ENCODE measurements at regions not wholly inside any gene's neighbourhood (a gene's known extent, or its start where the extent isn't known, plus 50 kb on each side); places are given as distances from the start of the nearest gene placed in this dataset.
A peak's percentile ranks its signal among the peaks of the same experiment; 100 is the strongest.
"Not testable (repeated sequence)": the region's sequence is repeated elsewhere in the genome, so short reads cannot be mapped to it uniquely, and the experiment has no call there.

- no peak overlapping the region for H3K27ac ChIP-seq (ENCODE audit: low read depth, low read length)
- whole genome bisulfite sequencing (ENCODE audit: insufficient coverage): no CpG with 5 or more reads among the region's 2 CpGs
Measured at GRCh38 chr16:8087146-8087545, 503.2 kb downstream of the TMEM114 start.

DNA sequence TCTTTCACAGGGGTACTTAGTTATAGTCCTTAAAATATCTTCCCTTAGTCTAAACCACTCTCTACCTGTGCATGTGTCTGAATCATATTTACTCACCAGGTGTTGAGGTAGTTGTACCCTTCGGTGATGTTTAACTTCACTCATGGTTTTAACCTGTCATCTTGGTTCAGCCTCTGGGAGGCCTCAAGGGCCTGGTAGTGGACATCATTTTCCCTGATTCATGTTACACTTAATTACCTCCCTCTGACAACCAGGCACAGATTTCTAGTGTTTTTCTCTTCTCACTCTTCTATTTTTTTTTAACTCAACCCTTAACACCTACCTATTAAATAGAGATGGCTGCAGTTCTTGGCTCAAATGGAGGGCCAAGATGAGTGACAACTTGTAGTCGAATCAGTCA is 505.4 kb downstream of the TMEM114 start:
- DNase-seq (ENCODE audit: low read depth in 4 of 6, low spot score in 6 of 6): no peak

More at GRCh38 chr16:8087146-8087545, 503.2 kb downstream of the TMEM114 start:
- DNase-seq (ENCODE audit: low read depth in 4 of 6, low spot score in 6 of 6): no peak
- Histone ChIP-seq H3K4me3 (ENCODE audit: low read depth, low read length) (no peak overlapping the region), H3K4me1 (ENCODE audit: control insufficient read depth, insufficient read depth, low read length) (no peaks in the 10 kb centered on the region), H3K27me3 (ENCODE audit: control insufficient read depth, insufficient read depth, low read length) (no peaks in the 10 kb centered on the region), H3K36me3 (ENCODE audit: control insufficient read depth, insufficient read depth, low read length) (no peaks in the 10 kb centered on the region), H3K9me3 (ENCODE audit: control insufficient read depth, insufficient read depth, low read length) (no peaks in the 10 kb centered on the region)

DNA sequence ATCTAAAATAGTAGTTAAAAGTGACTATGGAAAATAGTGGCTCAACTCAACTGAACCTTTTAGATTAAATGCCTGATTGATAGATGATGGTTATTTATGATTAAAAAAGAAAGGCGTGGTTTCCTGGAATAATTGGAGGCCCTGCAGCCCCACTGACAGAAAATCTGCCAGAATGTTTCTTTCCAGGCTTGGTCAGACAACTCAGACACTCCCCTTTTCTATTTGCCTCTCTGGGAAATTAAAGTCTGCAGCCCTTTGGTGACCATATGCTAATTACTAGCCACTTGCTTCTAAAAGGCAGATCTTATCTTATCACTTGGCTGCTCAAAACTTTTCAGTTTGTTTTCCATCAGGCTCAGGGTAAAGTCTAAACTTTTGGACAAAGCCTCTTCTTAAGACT is 506.0 kb downstream of the TMEM114 start:
- no CpG with 5 or more reads among the region's 1 CpG for WGBS (ENCODE audit: insufficient coverage)
- no peaks in the 10 kb centered on the region for H3K9me3 ChIP-seq (ENCODE audit: control insufficient read depth, insufficient read depth, low read length)
- no peaks in the 10 kb centered on the region for H3K4me1 ChIP-seq (ENCODE audit: control insufficient read depth, insufficient read depth, low read length)
- no peaks in the 10 kb centered on the region for H3K27me3 ChIP-seq (ENCODE audit: control insufficient read depth, insufficient read depth, low read length)
- no peak overlapping the region for H3K27ac ChIP-seq (ENCODE audit: low read depth, low read length)
- DNase-seq (ENCODE audit: low read depth in 4 of 6, low spot score in 6 of 6): no peak
- no peak overlapping the region for H3K4me3 ChIP-seq (ENCODE audit: low read depth, low read length)
- H3K36me3 ChIP-seq (ENCODE audit: control insufficient read depth, insufficient read depth, low read length): no peaks in the 10 kb centered on the region

More for the DNA sequence above, 505.4 kb downstream of the TMEM114 start:
- Histone ChIP-seq H3K27ac (ENCODE audit: low read depth, low read length) (no peak overlapping the region), H3K4me3 (ENCODE audit: low read depth, low read length) (no peak overlapping the region), H3K36me3 (ENCODE audit: control insufficient read depth, insufficient read depth, low read length) (no peaks in the 10 kb centered on the region), H3K9me3 (ENCODE audit: control insufficient read depth, insufficient read depth, low read length) (no peaks in the 10 kb centered on the region), H3K27me3 (ENCODE audit: control insufficient read depth, insufficient read depth, low read length) (no peaks in the 10 kb centered on the region), H3K4me1 (ENCODE audit: control insufficient read depth, insufficient read depth, low read length) (no peaks in the 10 kb centered on the region)
- no CpG with 5 or more reads among the region's 2 CpGs for WGBS (ENCODE audit: insufficient coverage)

- H3K27me3 ChIP-seq (ENCODE audit: control insufficient read depth, insufficient read depth, low read length): no peaks in the 10 kb centered on the region
- H3K4me1 ChIP-seq (ENCODE audit: control insufficient read depth, insufficient read depth, low read length): no peaks in the 10 kb centered on the region
- H3K4me3 ChIP-seq (ENCODE audit: low read depth, low read length): no peak overlapping the region
- no CpG with 5 or more reads among the region's 4 CpGs for WGBS (ENCODE audit: insufficient coverage)
- DNase-seq (ENCODE audit: low read depth in 4 of 6, low spot score in 6 of 6): peak in 1 of 6 donors; percentile 29
- H3K9me3 ChIP-seq (ENCODE audit: control insufficient read depth, insufficient read depth, low read length): no peaks in the 10 kb centered on the region
- H3K36me3 ChIP-seq (ENCODE audit: control insufficient read depth, insufficient read depth, low read length): no peaks in the 10 kb centered on the region
- H3K27ac ChIP-seq (ENCODE audit: low read depth, low read length): no peak overlapping the region
Measured at GRCh38 chr16:8083560-8083959, 506.8 kb downstream of the TMEM114 start.

DNA sequence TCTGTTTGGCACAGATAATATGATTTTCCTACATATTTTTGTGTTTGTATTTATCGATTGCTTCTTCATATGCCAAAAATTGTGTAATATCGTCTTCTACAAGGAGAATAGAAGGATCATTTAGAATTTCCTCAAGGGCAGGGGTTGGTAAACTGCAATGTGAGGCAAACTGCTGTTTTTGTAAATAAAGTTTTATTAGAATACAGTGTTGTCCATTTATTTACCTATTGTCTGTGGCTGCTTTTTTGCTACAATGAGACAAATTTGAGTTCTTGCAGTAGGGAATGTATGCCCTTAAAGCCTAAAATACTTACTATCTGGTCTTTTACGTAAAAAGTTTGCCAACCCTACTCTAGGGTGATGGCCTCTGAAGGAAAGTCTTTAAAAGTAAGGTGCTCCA is 509.5 kb downstream of the TMEM114 start:
- Histone ChIP-seq H3K4me1 (ENCODE audit: control insufficient read depth, insufficient read depth, low read length) (no peaks in the 10 kb centered on the region), H3K36me3 (ENCODE audit: control insufficient read depth, insufficient read depth, low read length) (no peaks in the 10 kb centered on the region), H3K27me3 (ENCODE audit: control insufficient read depth, insufficient read depth, low read length) (no peaks in the 10 kb centered on the region), H3K9me3 (ENCODE audit: control insufficient read depth, insufficient read depth, low read length) (no peaks in the 10 kb centered on the region), H3K4me3 (ENCODE audit: low read depth, low read length) (no peak overlapping the region), H3K27ac (ENCODE audit: low read depth, low read length) (no peak overlapping the region)
- WGBS (ENCODE audit: insufficient coverage): no CpG with 5 or more reads among the region's 3 CpGs
- no peak for DNase-seq (ENCODE audit: low read depth in 4 of 6, low spot score in 6 of 6)

DNA sequence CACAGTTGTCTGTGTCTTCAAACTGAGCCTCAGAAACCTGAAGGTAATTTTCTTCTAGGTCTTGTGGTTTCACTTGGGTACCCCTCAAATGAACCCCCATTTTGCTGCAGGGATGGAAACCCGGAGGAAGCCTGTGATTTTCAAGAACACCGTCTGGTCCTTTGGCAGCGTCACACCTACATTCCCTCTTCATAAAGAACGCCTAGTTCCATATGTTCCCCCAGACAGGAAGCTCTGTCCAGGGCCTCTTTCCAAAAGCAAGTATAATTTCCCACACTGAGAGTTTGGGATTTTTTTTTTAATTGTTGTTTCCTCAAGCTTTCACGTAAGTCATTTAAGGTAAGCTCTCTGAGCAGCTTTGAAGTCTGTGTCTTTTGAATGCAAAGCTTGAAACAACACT is 515.0 kb downstream of the TMEM114 start:
- WGBS (ENCODE audit: insufficient coverage): 100% methylated on average over 3 of the region's 5 CpGs
- peak in 1 of 6 donors; percentile 78 for DNase-seq (ENCODE audit: low read depth in 4 of 6, low spot score in 6 of 6)
- no peak overlapping the region for H3K27ac ChIP-seq (ENCODE audit: low read depth, low read length)
- no peaks in the 10 kb centered on the region for H3K4me1 ChIP-seq (ENCODE audit: control insufficient read depth, insufficient read depth, low read length)
- H3K36me3 ChIP-seq (ENCODE audit: control insufficient read depth, insufficient read depth, low read length): no peaks in the 10 kb centered on the region
- no peak overlapping the region for H3K4me3 ChIP-seq (ENCODE audit: low read depth, low read length)
- no peaks in the 10 kb centered on the region for H3K27me3 ChIP-seq (ENCODE audit: control insufficient read depth, insufficient read depth, low read length)
- no peaks in the 10 kb centered on the region for H3K9me3 ChIP-seq (ENCODE audit: control insufficient read depth, insufficient read depth, low read length)

DNA sequence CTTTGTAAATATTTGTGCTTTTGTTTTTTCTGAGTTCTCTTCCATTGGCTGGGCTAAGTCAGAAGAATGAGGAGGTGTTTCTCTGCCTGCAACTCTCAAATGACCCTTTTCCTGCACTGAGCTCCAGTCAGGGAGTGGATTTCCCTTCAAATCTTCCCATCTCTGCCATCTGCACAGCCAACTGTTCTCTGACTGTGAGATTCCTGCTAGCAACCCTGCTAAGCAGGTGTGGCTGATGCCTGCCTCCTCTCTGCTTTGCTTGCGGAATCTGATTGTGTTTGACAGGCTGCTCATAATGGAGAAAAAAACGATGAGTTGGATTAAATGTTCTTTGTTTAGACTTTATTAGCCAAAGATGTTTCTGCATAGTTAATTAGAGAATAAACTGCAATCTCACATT is 519.8 kb downstream of the TMEM114 start:
- Histone ChIP-seq H3K9me3 (ENCODE audit: control insufficient read depth, insufficient read depth, low read length) (no peaks in the 10 kb centered on the region), H3K27ac (ENCODE audit: low read depth, low read length) (no peak overlapping the region), H3K36me3 (ENCODE audit: control insufficient read depth, insufficient read depth, low read length) (no peaks in the 10 kb centered on the region), H3K4me3 (ENCODE audit: low read depth, low read length) (no peak overlapping the region), H3K4me1 (ENCODE audit: control insufficient read depth, insufficient read depth, low read length) (no peaks in the 10 kb centered on the region), H3K27me3 (ENCODE audit: control insufficient read depth, insufficient read depth, low read length) (no peaks in the 10 kb centered on the region)
- 100% methylated on average over 1 of the region's 2 CpGs for WGBS (ENCODE audit: insufficient coverage)
- DNase-seq (ENCODE audit: low read depth in 4 of 6, low spot score in 6 of 6): peak in 2 of 6 donors; percentile 67 to 84

GRCh38 chr16:8068225-8068624 is 522.1 kb downstream of the TMEM114 start:
- DNase-seq (ENCODE audit: low read depth in 4 of 6, low spot score in 6 of 6); H3K4me1 ChIP-seq (ENCODE audit: control insufficient read depth, insufficient read depth, low read length); H3K36me3 ChIP-seq (ENCODE audit: control insufficient read depth, insufficient read depth, low read length); H3K27me3 ChIP-seq (ENCODE audit: control insufficient read depth, insufficient read depth, low read length); H3K27ac ChIP-seq (ENCODE audit: low read depth, low read length); H3K9me3 ChIP-seq (ENCODE audit: control insufficient read depth, insufficient read depth, low read length); H3K4me3 ChIP-seq (ENCODE audit: low read depth, low read length): not testable (repeated sequence)
- 80% methylated on average over 2 of the region's 3 CpGs for WGBS (ENCODE audit: insufficient coverage)

- H3K27me3 ChIP-seq (ENCODE audit: control insufficient read depth, insufficient read depth, low read length): no peaks in the 10 kb centered on the region
- WGBS (ENCODE audit: insufficient coverage): 57% methylated on average over 4 of the region's 4 CpGs
- H3K9me3 ChIP-seq (ENCODE audit: control insufficient read depth, insufficient read depth, low read length): no peaks in the 10 kb centered on the region
- no peaks in the 10 kb centered on the region for H3K36me3 ChIP-seq (ENCODE audit: control insufficient read depth, insufficient read depth, low read length)
- no peak overlapping the region for H3K27ac ChIP-seq (ENCODE audit: low read depth, low read length)
- H3K4me1 ChIP-seq (ENCODE audit: control insufficient read depth, insufficient read depth, low read length): no peaks in the 10 kb centered on the region
- peak in 2 of 6 donors; percentile 8 to 82 for DNase-seq (ENCODE audit: low read depth in 4 of 6, low spot score in 6 of 6)
- no peak overlapping the region for H3K4me3 ChIP-seq (ENCODE audit: low read depth, low read length)
Measured at GRCh38 chr16:8063159-8063558, 527.2 kb downstream of the TMEM114 start.

DNA sequence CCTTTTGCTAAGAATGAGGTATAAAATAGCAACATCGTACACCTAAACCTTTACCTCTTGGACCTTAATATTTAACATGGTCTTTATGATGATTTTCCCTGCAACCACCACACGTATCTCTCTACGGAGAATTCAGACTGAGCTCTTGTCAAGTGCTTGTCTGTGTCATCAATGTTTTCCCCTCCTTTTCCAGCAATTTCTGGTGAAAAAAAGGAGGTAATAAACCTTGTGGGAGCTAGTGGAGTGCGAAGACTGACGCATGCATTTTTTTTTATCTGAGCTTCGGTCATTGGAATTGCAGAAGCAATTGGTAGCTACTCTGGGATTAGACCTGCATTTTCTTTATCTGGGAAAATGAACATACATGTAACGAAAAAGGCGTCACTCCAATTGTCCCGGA is 527.6 kb downstream of the TMEM114 start:
- WGBS (ENCODE audit: insufficient coverage): 66% methylated on average over 3 of the region's 9 CpGs
- Histone ChIP-seq H3K27me3 (ENCODE audit: control insufficient read depth, insufficient read depth, low read length) (no peaks in the 10 kb centered on the region), H3K27ac (ENCODE audit: low read depth, low read length) (no peak overlapping the region), H3K4me3 (ENCODE audit: low read depth, low read length) (no peak overlapping the region), H3K36me3 (ENCODE audit: control insufficient read depth, insufficient read depth, low read length) (no peaks in the 10 kb centered on the region), H3K4me1 (ENCODE audit: control insufficient read depth, insufficient read depth, low read length) (no peaks in the 10 kb centered on the region), H3K9me3 (ENCODE audit: control insufficient read depth, insufficient read depth, low read length) (no peaks in the 10 kb centered on the region)
- DNase-seq (ENCODE audit: low read depth in 4 of 6, low spot score in 6 of 6): no peak

Data from spinal cord (tissue), 9 donors.